ENCODE measurements at regions not wholly inside any gene's neighbourhood (a gene's known extent, or its start where the extent isn't known, plus 50 kb on each side); places are given as distances from the start of the nearest gene placed in this dataset.

DNA sequence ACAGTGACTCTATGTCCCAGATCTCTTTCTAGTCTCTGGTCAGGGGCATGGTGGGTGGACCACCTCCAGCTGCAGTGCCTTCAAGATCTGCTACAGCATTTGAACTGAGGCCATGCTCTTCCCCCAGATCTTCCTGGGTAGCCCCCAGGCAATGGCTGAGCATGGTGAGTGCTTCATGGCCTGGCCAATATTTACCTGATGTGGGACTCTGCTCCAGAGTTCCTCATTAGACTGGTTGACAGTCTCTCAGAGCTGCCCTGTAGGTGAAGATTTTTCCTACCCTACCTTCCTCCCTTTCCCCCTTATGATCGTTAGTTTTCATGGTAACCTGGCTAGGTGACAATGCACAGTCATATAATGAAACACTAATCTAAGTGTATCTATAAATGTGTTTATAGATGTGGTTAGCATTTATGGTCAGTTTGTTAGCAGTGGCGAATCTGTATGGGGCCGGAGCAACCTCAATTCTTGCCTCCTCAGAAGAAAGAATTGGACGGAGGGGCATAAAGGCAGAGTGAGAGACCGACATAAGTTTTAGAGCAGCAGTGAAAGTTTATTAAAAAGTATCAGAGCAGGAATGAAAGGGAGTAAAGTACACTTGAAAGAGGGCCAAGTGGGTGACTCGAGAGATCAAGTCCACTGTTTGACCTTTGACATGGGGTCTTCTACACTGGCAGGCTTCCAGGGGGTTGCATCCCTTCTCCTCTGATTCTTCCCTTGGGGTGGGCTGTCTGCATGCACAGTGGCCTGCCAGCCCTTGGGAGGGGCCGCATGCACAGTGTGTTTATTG lies 256.3 kb downstream of the CD83 start:
- no peak overlapping the region for H3K27ac ChIP-seq (replicated peaks)
- no peaks in the 10 kb centered on the region for H3K27me3 ChIP-seq (ENCODE audit: low read depth)
- intact Hi-C loops (cut with micrococcal nuclease) = no loop called here
- DNase-seq = no peak
- no peaks in the 10 kb centered on the region for H3K9me3 ChIP-seq (replicated peaks)
- no peaks in the 10 kb centered on the region for H3K36me3 ChIP-seq
- H3K4me1 ChIP-seq = no peaks in the 10 kb centered on the region
- H3K4me3 ChIP-seq = no peak overlapping the region
- TF ChIP-seq, protein P1, sequence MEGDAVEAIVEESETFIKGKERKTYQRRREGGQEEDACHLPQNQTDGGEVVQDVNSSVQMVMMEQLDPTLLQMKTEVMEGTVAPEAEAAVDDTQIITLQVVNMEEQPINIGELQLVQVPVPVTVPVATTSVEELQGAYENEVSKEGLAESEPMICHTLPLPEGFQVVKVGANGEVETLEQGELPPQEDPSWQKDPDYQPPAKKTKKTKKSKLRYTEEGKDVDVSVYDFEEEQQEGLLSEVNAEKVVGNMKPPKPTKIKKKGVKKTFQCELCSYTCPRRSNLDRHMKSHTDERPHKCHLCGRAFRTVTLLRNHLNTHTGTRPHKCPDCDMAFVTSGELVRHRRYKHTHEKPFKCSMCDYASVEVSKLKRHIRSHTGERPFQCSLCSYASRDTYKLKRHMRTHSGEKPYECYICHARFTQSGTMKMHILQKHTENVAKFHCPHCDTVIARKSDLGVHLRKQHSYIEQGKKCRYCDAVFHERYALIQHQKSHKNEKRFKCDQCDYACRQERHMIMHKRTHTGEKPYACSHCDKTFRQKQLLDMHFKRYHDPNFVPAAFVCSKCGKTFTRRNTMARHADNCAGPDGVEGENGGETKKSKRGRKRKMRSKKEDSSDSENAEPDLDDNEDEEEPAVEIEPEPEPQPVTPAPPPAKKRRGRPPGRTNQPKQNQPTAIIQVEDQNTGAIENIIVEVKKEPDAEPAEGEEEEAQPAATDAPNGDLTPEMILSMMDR (IDR thresholded peaks at IDR 0.05; ENCODE audit: borderline replicate concordance) = no peak

- no peaks in the 10 kb centered on the region for H3K9me3 ChIP-seq (replicated peaks)
- DNase-seq = no peak
- no peak overlapping the region for H3K27ac ChIP-seq (replicated peaks)
- no peaks in the 10 kb centered on the region for H3K36me3 ChIP-seq
- TF ChIP-seq, protein P1 (IDR thresholded peaks at IDR 0.05; ENCODE audit: borderline replicate concordance) = no peak
- H3K4me1 ChIP-seq = peaks cover 10% of the 10 kb centered on the region
- no peak overlapping the region for H3K4me3 ChIP-seq
- intact Hi-C loops (cut with micrococcal nuclease) = no loop called here
- H3K27me3 ChIP-seq (ENCODE audit: low read depth) = no peaks in the 10 kb centered on the region
Observed at GRCh38 chr6:14375930-14376329, 258.4 kb downstream of the CD83 start.

GRCh38 chr6:14379568-14379967 lies 262.0 kb downstream of the CD83 start:
- H3K9me3 ChIP-seq (replicated peaks) = no peaks in the 10 kb centered on the region
- H3K27me3 ChIP-seq (ENCODE audit: low read depth) = no peaks in the 10 kb centered on the region
- intact Hi-C loops (cut with micrococcal nuclease) = no loop called here
- peaks cover 10% of the 10 kb centered on the region for H3K4me1 ChIP-seq
- no peak for DNase-seq
- H3K4me3 ChIP-seq = no peak overlapping the region
- no peaks in the 10 kb centered on the region for H3K36me3 ChIP-seq
- TF ChIP-seq, protein P1 (IDR thresholded peaks at IDR 0.05; ENCODE audit: borderline replicate concordance) = no peak
- H3K27ac ChIP-seq (replicated peaks) = no peak overlapping the region

- no peaks in the 10 kb centered on the region for H3K9me3 ChIP-seq (replicated peaks)
- H3K27me3 ChIP-seq (ENCODE audit: low read depth) = no peaks in the 10 kb centered on the region
- H3K4me3 ChIP-seq = no peak overlapping the region
- DNase-seq = no peak
- no peaks in the 10 kb centered on the region for H3K36me3 ChIP-seq
- H3K27ac ChIP-seq (replicated peaks) = no peak overlapping the region
- H3K4me1 ChIP-seq = peaks cover 10% of the 10 kb centered on the region
- intact Hi-C loops (cut with micrococcal nuclease) = no loop called here
- TF ChIP-seq, protein P1 (IDR thresholded peaks at IDR 0.05; ENCODE audit: borderline replicate concordance) = no peak
Observed at GRCh38 chr6:14380086-14380820, 262.7 kb downstream of the CD83 start.

- no peak overlapping the region for H3K27ac ChIP-seq (replicated peaks)
- TF ChIP-seq, protein P1 (IDR thresholded peaks at IDR 0.05; ENCODE audit: borderline replicate concordance) = no peak
- no peaks in the 10 kb centered on the region for H3K9me3 ChIP-seq (replicated peaks)
- H3K36me3 ChIP-seq = no peaks in the 10 kb centered on the region
- intact Hi-C loops (cut with micrococcal nuclease) = no loop called here
- H3K4me1 ChIP-seq = peaks cover 10% of the 10 kb centered on the region
- DNase-seq = no peak
- H3K4me3 ChIP-seq = no peak overlapping the region
- no peaks in the 10 kb centered on the region for H3K27me3 ChIP-seq (ENCODE audit: low read depth)
Observed at GRCh38 chr6:14380901-14381828, 263.6 kb downstream of the CD83 start.
